H1 (cell line): ENCODE measurements at regions not wholly inside any gene's neighbourhood (a gene's known extent, or its start where the extent isn't known, plus 50 kb on each side); places are given as distances from the start of the nearest gene placed in this dataset.

ENCODE experiments used
- CTCF ChIP-seq, 3 experiments: IDR thresholded peaks; 1 replicate in 2 of 3; 2 replicates in 1 of 3; pipeline versions ENCODE4 v1.5.1 to v1.6.1; 2011; ENCODE audit warnings: low read length in 3 of 3, mild to moderate bottlenecking in 3 of 3, inconsistent platforms in 2 of 3, low read depth in 1 of 3, moderate library complexity in 1 of 3; ENCODE audit not compliant: insufficient read depth in 1 of 3; ENCODE audit errors: control extremely low read depth in 1 of 3
- JUN ChIP-seq: IDR thresholded peaks from 2 replicates; pipeline ENCODE4 v1.6.1; 2011; ENCODE audit warnings: low read depth, mild to moderate bottlenecking, improper control_type of control experiment, low read length
- POLR2AphosphoS5 ChIP-seq: IDR thresholded peaks from 2 replicates; pipeline ENCODE4 v1.6.1; 2011; ENCODE audit warnings: low read depth, low read length

GRCh38 chr7:1355568-1356340, 103.5 kb downstream of the MICALL2 start:
- TF ChIP-seq JUN (no peak), CTCF (IDR thresholded peaks at IDR 0.05; ENCODE audit: control extremely low read depth in 1 of 3, insufficient read depth in 1 of 3, low read depth in 1 of 3, low read length in 3 of 3) (no peak), POLR2AphosphoS5 (no peak)
